Lower lobe of right lung (tissue), 2 donors: ENCODE measurements at regions not wholly inside any gene's neighbourhood (a gene's known extent, or its start where the extent isn't known, plus 50 kb on each side); places are given as distances from the start of the nearest gene placed in this dataset.

Experiments used
- ATAC-seq, 2 donors: fragments of 200-7000 bp; cut with Tn5 transposase; one replicate each; pipeline ENCODE4 v1.9.1; 2020 to 2022; ENCODE audit warnings: mild to moderate bottlenecking in 2 of 2, moderate library complexity in 2 of 2
- DNase-seq: peaks from one replicate; pipeline ENCODE4 v3.0.0-alpha.2; 2020
- H3K27ac ChIP-seq: fragments of 200-600 bp; one replicate; pipeline ENCODE4 v1.8.0; 2022
- H3K27me3 ChIP-seq: fragments of 200-600 bp; one replicate; pipeline ENCODE4 v1.8.0; 2022; ENCODE audit warnings: low read depth
- H3K36me3 ChIP-seq: fragments of 200-600 bp; one replicate; pipeline ENCODE4 v1.8.0; 2022; ENCODE audit warnings: mild to moderate bottlenecking
- H3K4me1 ChIP-seq: fragments of 200-600 bp; one replicate; pipeline ENCODE4 v1.8.0; 2022
- H3K4me3 ChIP-seq: fragments of 200-600 bp; one replicate; pipeline ENCODE4 v1.8.0; 2022; ENCODE audit warnings: mild to moderate bottlenecking
- H3K9me3 ChIP-seq: fragments of 200-600 bp; one replicate; pipeline ENCODE4 v1.8.0; 2022
- intact Hi-C: fragments of 100-400 bp; cut with DNase I; formaldehyde crosslinking; loops from one replicate; pipeline ENCODE4 v1.11.0; 2022
- TF ChIP-seq, protein P1 (sequence below): fragments of 200-600 bp; IDR thresholded peaks from one replicate; pipeline ENCODE4 v1.8.0; 2022; ENCODE audit warnings: antibody characterized with exemption, mild to moderate bottlenecking
- donor health status: DM: no; HTN: yes; CAD: no; lungs with severe emphysema.

GRCh38 chr4:163042306-163042705, 124.4 kb downstream of the NAF1 start:
- intact Hi-C loops = no loop called here
- no peaks in the 10 kb centered on the region for H3K27me3 ChIP-seq
- no peaks in the 10 kb centered on the region for H3K36me3 ChIP-seq
- no peak for DNase-seq
- no peak overlapping the region for H3K27ac ChIP-seq
- no peaks in the 10 kb centered on the region for H3K9me3 ChIP-seq
- no peak for ATAC-seq
- H3K4me1 ChIP-seq = no peaks in the 10 kb centered on the region
- no peak overlapping the region for H3K4me3 ChIP-seq
- TF ChIP-seq, protein P1, sequence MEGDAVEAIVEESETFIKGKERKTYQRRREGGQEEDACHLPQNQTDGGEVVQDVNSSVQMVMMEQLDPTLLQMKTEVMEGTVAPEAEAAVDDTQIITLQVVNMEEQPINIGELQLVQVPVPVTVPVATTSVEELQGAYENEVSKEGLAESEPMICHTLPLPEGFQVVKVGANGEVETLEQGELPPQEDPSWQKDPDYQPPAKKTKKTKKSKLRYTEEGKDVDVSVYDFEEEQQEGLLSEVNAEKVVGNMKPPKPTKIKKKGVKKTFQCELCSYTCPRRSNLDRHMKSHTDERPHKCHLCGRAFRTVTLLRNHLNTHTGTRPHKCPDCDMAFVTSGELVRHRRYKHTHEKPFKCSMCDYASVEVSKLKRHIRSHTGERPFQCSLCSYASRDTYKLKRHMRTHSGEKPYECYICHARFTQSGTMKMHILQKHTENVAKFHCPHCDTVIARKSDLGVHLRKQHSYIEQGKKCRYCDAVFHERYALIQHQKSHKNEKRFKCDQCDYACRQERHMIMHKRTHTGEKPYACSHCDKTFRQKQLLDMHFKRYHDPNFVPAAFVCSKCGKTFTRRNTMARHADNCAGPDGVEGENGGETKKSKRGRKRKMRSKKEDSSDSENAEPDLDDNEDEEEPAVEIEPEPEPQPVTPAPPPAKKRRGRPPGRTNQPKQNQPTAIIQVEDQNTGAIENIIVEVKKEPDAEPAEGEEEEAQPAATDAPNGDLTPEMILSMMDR = no peak

- no peak for DNase-seq
- H3K27me3 ChIP-seq = no peaks in the 10 kb centered on the region
- no peak for ATAC-seq
- TF ChIP-seq, protein P1 = no peak
- H3K36me3 ChIP-seq = no peaks in the 10 kb centered on the region
- H3K4me1 ChIP-seq = no peaks in the 10 kb centered on the region
- H3K4me3 ChIP-seq = no peak overlapping the region
- no peaks in the 10 kb centered on the region for H3K9me3 ChIP-seq
- intact Hi-C loops = no loop called here
- H3K27ac ChIP-seq = no peak overlapping the region
These were observed 149.6 kb downstream of the NAF1 start for GRCh38 chr4:163017135-163017534.

DNA sequence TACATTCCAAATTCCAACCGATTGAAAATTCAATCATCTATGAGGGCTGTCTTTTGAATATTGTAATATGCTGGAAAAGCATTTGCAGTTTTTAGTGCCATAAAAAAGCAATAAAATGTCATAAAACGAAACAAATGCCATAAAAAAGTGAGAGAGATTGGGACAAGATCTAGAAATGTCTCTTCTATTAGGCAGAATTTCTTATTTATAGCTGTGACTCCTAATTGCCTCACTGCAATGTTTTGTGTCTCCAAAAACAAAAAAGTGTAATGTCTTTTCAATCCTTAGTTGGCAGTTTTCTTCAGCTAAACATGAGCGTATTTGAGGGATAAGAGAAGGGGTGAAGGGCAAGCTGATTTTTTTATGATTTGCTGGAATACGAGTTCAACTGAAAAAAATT, 153.9 kb downstream of the NAF1 start:
- H3K9me3 ChIP-seq = no peaks in the 10 kb centered on the region
- no peaks in the 10 kb centered on the region for H3K36me3 ChIP-seq
- intact Hi-C loops = no loop called here
- no peak for DNase-seq
- TF ChIP-seq, protein P1 = no peak
- no peak overlapping the region for H3K4me3 ChIP-seq
- no peak overlapping the region for H3K27ac ChIP-seq
- H3K27me3 ChIP-seq = no peaks in the 10 kb centered on the region
- H3K4me1 ChIP-seq = no peaks in the 10 kb centered on the region
- no peak for ATAC-seq

DNA sequence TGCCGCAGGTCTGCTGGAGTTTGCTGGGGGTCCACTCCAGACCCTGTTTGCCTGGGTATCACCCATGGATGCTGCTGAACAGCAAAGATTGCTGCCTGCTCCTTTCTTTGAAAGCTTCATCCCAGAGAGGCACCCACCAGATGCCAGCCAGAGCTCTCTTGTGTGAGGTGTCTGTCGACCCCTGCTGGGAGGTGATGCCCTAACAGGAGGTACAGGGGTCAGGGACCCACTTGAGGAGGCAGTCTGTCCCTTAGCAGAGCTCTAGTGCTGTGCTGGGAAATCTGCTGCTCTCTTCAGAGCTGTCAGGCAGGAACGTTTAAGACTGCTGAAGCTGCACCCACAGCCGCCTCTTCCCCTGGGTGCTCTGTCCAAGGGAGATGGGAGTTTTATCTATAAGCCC, 162.7 kb downstream of the NAF1 start:
- Histone ChIP-seq H3K9me3 (peaks cover 16% of the 10 kb centered on the region), H3K27ac (no peak overlapping the region), H3K4me3 (no peak overlapping the region), H3K4me1 (no peaks in the 10 kb centered on the region), H3K27me3 (no peaks in the 10 kb centered on the region), H3K36me3 (no peaks in the 10 kb centered on the region)
- ATAC-seq (no peak), DNase-seq (no peak)
- intact Hi-C loops = no loop called here
- TF ChIP-seq, protein P1 = no peak

GRCh38 chr4:162988530-162988929, 178.2 kb downstream of the NAF1 start:
- no peaks in the 10 kb centered on the region for H3K4me1 ChIP-seq
- intact Hi-C loops = no loop called here
- H3K27ac ChIP-seq = no peak overlapping the region
- H3K4me3 ChIP-seq = no peak overlapping the region
- H3K9me3 ChIP-seq = no peaks in the 10 kb centered on the region
- H3K36me3 ChIP-seq = no peaks in the 10 kb centered on the region
- TF ChIP-seq, protein P1 = no peak
- no peak for ATAC-seq
- no peak for DNase-seq
- no peaks in the 10 kb centered on the region for H3K27me3 ChIP-seq

- no peaks in the 10 kb centered on the region for H3K27me3 ChIP-seq
- no peak overlapping the region for H3K27ac ChIP-seq
- TF ChIP-seq, protein P1 = no peak
- intact Hi-C loops = no loop called here
- no peak for DNase-seq
- H3K4me1 ChIP-seq = no peaks in the 10 kb centered on the region
- no peak overlapping the region for H3K4me3 ChIP-seq
- no peaks in the 10 kb centered on the region for H3K36me3 ChIP-seq
- no peak for ATAC-seq
- H3K9me3 ChIP-seq = no peaks in the 10 kb centered on the region
These were observed 181.6 kb downstream of the NAF1 start for GRCh38 chr4:162985131-162985530.
